ENCODE measurements at regions not wholly inside any gene's neighbourhood (a gene's known extent, or its start where the extent isn't known, plus 50 kb on each side); places are given as distances from the start of the nearest gene placed in this dataset.
A peak's percentile ranks its signal among the peaks of the same experiment; 100 is the strongest.

GRCh38 chr2:38192976-38193375 is 117.0 kb upstream of the CYP1B1 start:
- no peak overlapping the region for H3K9ac ChIP-seq (ENCODE audit: extremely low read depth, insufficient read length, low read length)
- H3K27ac Mint-ChIP-seq: no peak overlapping the region
- no peaks in the 10 kb centered on the region for H3K79me1 ChIP-seq (ENCODE audit: insufficient read depth, low read depth, low read length, poor library complexity, severe bottlenecking)
- H3K56ac ChIP-seq (ENCODE audit: insufficient read length, low read depth, low read length): no peak overlapping the region
- H4K8ac ChIP-seq (replicated peaks; ENCODE audit: insufficient read length, low read depth, low read length): no peak overlapping the region
- H3K4ac ChIP-seq (ENCODE audit: low read depth, low read length): no peak overlapping the region
- WGBS (ENCODE audit: extremely low coverage, insufficient read length, low lambda C conversion rate): no CpG with 5 or more reads among the region's 3 CpGs
- H3K27me3 ChIP-seq (ENCODE audit: insufficient read depth, low read length): no peaks in the 10 kb centered on the region
- peaks cover 12 to 13% of the 10 kb centered on the region in 2 experiments for H3K4me1 Mint-ChIP-seq
- H4K5ac ChIP-seq (ENCODE audit: insufficient read length, low read depth, low read length): no peak overlapping the region
- no peak overlapping the region for H3T11ph ChIP-seq (ENCODE audit: low read length)
- no peak overlapping the region for H2BK15ac ChIP-seq (ENCODE audit: low read depth, low read length)
- H3K27ac ChIP-seq (ENCODE audit: insufficient read length, low read depth, low read length): no peak overlapping the region
- H2BK20ac ChIP-seq (ENCODE audit: low read depth, low read length, poor library complexity, severe bottlenecking): no peak overlapping the region
- no peak overlapping the region for H2BK5ac ChIP-seq (ENCODE audit: insufficient read length, low read length)
- no peaks in the 10 kb centered on the region for H3K36me3 Mint-ChIP-seq (ENCODE audit: insufficient read depth in 1 of 3, low read depth in 3 of 3)
- no peaks in the 10 kb centered on the region for H3K23me2 ChIP-seq (ENCODE audit: insufficient read length, low read depth, low read length, poor library complexity, severe bottlenecking)
- no peaks in the 10 kb centered on the region; the same call in none of the 2 replicates for H3K27me3 Mint-ChIP-seq (ENCODE audit: low read depth)
- H3K4me3 Mint-ChIP-seq: no peak overlapping the region
- no peaks in the 10 kb centered on the region for H4K20me1 ChIP-seq (ENCODE audit: control insufficient read depth, insufficient read depth, insufficient read length)
- H3K4me1 ChIP-seq (ENCODE audit: insufficient read depth, low read length): 0 out of 2 replicates have a peak, but pooled peaks cover 8% of the 10 kb centered on the region
- no peak overlapping the region for H3K23ac ChIP-seq (ENCODE audit: insufficient read length, low read depth, low read length)
- no peak overlapping the region for H3K4me2 ChIP-seq (ENCODE audit: insufficient read depth, insufficient read length, low read length)
- H3K14ac ChIP-seq (ENCODE audit: insufficient read depth, low read length): no peak overlapping the region
- no peak overlapping the region for H4K91ac ChIP-seq (ENCODE audit: insufficient read length, low read depth, low read length)
- no peak overlapping the region for H2BK12ac ChIP-seq (ENCODE audit: insufficient read length, low read depth, low read length)
- H2AFZ ChIP-seq (ENCODE audit: low read length): no peak overlapping the region
- H3K9me3 ChIP-seq (ENCODE audit: control insufficient read depth, low read depth, low read length): no peaks in the 10 kb centered on the region
- no peak overlapping the region for H2BK120ac ChIP-seq (ENCODE audit: low read depth, low read length, poor library complexity, severe bottlenecking)
- peak; percentile 31 for DNase-seq
- TF ChIP-seq, protein P1, sequence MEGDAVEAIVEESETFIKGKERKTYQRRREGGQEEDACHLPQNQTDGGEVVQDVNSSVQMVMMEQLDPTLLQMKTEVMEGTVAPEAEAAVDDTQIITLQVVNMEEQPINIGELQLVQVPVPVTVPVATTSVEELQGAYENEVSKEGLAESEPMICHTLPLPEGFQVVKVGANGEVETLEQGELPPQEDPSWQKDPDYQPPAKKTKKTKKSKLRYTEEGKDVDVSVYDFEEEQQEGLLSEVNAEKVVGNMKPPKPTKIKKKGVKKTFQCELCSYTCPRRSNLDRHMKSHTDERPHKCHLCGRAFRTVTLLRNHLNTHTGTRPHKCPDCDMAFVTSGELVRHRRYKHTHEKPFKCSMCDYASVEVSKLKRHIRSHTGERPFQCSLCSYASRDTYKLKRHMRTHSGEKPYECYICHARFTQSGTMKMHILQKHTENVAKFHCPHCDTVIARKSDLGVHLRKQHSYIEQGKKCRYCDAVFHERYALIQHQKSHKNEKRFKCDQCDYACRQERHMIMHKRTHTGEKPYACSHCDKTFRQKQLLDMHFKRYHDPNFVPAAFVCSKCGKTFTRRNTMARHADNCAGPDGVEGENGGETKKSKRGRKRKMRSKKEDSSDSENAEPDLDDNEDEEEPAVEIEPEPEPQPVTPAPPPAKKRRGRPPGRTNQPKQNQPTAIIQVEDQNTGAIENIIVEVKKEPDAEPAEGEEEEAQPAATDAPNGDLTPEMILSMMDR (conservative IDR thresholded peaks at IDR 0.05): no peak
- H3K9me3 Mint-ChIP-seq: no peaks in the 10 kb centered on the region
- H3K18ac ChIP-seq (ENCODE audit: insufficient read length, low read depth, low read length): no peak overlapping the region
- H3K79me2 ChIP-seq (ENCODE audit: insufficient read depth, low read length): no peaks in the 10 kb centered on the region
- H2AK5ac ChIP-seq (ENCODE audit: insufficient read length, low read length): no peak overlapping the region
